SK-N-SH (cell line): ENCODE measurements at regions not wholly inside any gene's neighbourhood (a gene's known extent, or its start where the extent isn't known, plus 50 kb on each side); places are given as distances from the start of the nearest gene placed in this dataset.

ENCODE experiments used
- CTCF ChIA-PET: fragments of 300-600, 350-600 bp; formaldehyde crosslinking; extraction: SDS; loops from one replicate; lab custom pipeline; 2021; lab: Yijun Ruan, JAX
- POLR2A ChIA-PET: fragments of 350-600 bp; sonication (Branson Sonifier 250); formaldehyde crosslinking; extraction: SDS; loops from one replicate; lab custom pipeline; 2020; ENCODE audit warnings: antibody characterized with exemption, inconsistent platforms; lab: Yijun Ruan, JAX
- DNase-seq: peaks from one replicate; pipeline ENCODE4 v3.0.0; 2012
- H2AFZ ChIP-seq: fragments of 200-600 bp; sonication (generic); 2 replicates; pipeline ENCODE4 v1.8.1; 2016; ENCODE audit warnings: antibody characterized with exemption, mild to moderate bottlenecking, low read depth
- H3F3A ChIP-seq: fragments of 200-600 bp; sonication (generic); replicated peaks from 2 replicates; pipeline ENCODE3; 2016; ENCODE audit warnings: antibody characterized with exemption, mild to moderate bottlenecking; ENCODE audit not compliant: insufficient read depth
- H3K27ac ChIP-seq, 2 experiments: fragments of 200-500 bp in 1 of 2; fragments of 200-600 bp in 1 of 2; sonication (Bioruptor generic) in 1 of 2; sonication (generic), shearing (Covaris generic) in 1 of 2; 2 replicates each; pipeline versions ENCODE4 v1.5.1 to v1.6.1; 2014 to 2016; ENCODE audit warnings: low read depth in 2 of 2, inconsistent platforms in 1 of 2, low read length in 1 of 2, mild to moderate bottlenecking in 1 of 2, mixed read lengths in 1 of 2
- H3K27me3 ChIP-seq: fragments of 200-600 bp; sonication (generic), shearing (Covaris generic); 2 replicates; pipeline ENCODE4 v1.6.1; 2016; ENCODE audit warnings: mixed run types; ENCODE audit not compliant: insufficient read depth
- H3K36me3 ChIP-seq, 2 experiments: fragments of 200-500 bp in 1 of 2; fragments of 200-600 bp in 1 of 2; sonication (Bioruptor generic) in 1 of 2; sonication (generic) in 1 of 2; replicated peaks in 1 of 2; 2 replicates each; pipeline versions ENCODE3 to v1.5.1; 2014 to 2016; ENCODE audit warnings: low read length in 1 of 2, mild to moderate bottlenecking in 1 of 2; ENCODE audit not compliant: insufficient read depth in 2 of 2, control insufficient read depth in 1 of 2
- H3K4me1 ChIP-seq, 2 experiments: fragments of 200-500 bp in 1 of 2; fragments of 200-600 bp in 1 of 2; sonication (Bioruptor generic) in 1 of 2; sonication (generic), shearing (Covaris generic) in 1 of 2; 2 replicates each; pipeline versions ENCODE4 v1.5.1 to v1.6.1; 2014 to 2016; ENCODE audit warnings: low read depth in 1 of 2, low read length in 1 of 2, mixed run types in 1 of 2; ENCODE audit not compliant: insufficient read depth in 2 of 2, control insufficient read depth in 1 of 2
- H3K4me2 ChIP-seq: fragments of 200-600 bp; sonication (generic), shearing (Covaris generic); 2 replicates; pipeline ENCODE4 v1.6.1; 2017; ENCODE audit warnings: mixed run types
- H3K4me3 ChIP-seq, 2 experiments: fragments of 200-500 bp in 1 of 2; fragments of 200-600 bp in 1 of 2; sonication (Bioruptor generic) in 1 of 2; sonication (generic), shearing (Covaris generic) in 1 of 2; 2 replicates each; pipeline versions ENCODE4 v1.5.1 to v1.8.1; 2014 to 2016; ENCODE audit warnings: low read depth in 2 of 2, inconsistent platforms in 1 of 2, low read length in 1 of 2, mild to moderate bottlenecking in 1 of 2, mixed read lengths in 1 of 2, moderate library complexity in 1 of 2
- H3K79me2 ChIP-seq: fragments of 200-600 bp; sonication (generic); 2 replicates; pipeline ENCODE4 v1.8.1; 2017; ENCODE audit warnings: mild to moderate bottlenecking; ENCODE audit not compliant: insufficient read depth
- H3K9ac ChIP-seq: fragments of 200-600 bp; sonication (generic); 2 replicates; pipeline ENCODE4 v1.6.1; 2017; ENCODE audit warnings: mixed run types
- H3K9me2 ChIP-seq: fragments of 200-600 bp; sonication (generic); 2 replicates; pipeline ENCODE4 v1.6.1; 2017; ENCODE audit warnings: mixed run types
- H3K9me3 ChIP-seq: fragments of 200-600 bp; sonication (generic); 2 replicates; pipeline ENCODE4 v1.6.1; 2017; ENCODE audit warnings: mixed run types, mild to moderate bottlenecking, moderate library complexity
- H4K20me1 ChIP-seq: fragments of 200-600 bp; sonication (generic); 2 replicates; pipeline ENCODE4 v1.6.1; 2017; ENCODE audit warnings: mild to moderate bottlenecking, mixed run types; ENCODE audit not compliant: insufficient read depth
- CHD2 ChIP-seq: fragments of 150-350 bp; IDR thresholded peaks from 2 replicates; pipeline ENCODE4 v1.6.1; 2018; ENCODE audit warnings: low read length; ENCODE audit not compliant: partially characterized antibody
- ELF1 ChIP-seq: IDR thresholded peaks from 2 replicates; pipeline ENCODE4 v1.4.0; 2012
- MXI1 ChIP-seq: IDR thresholded peaks from 2 replicates; pipeline ENCODE4 v1.6.1; 2012; ENCODE audit warnings: mild to moderate bottlenecking, low read depth, low read length, improper control_type of control experiment
- NFIC ChIP-seq: IDR thresholded peaks from 2 replicates; pipeline ENCODE4 v1.4.0; 2012; ENCODE audit warnings: borderline replicate concordance
- NRF1 ChIP-seq: IDR thresholded peaks from 2 replicates; pipeline ENCODE4 v1.6.1; 2012; ENCODE audit warnings: low read depth, mild to moderate bottlenecking, low read length
- PBX3 ChIP-seq: IDR thresholded peaks from 2 replicates; pipeline ENCODE4; 2012
- POLR2AphosphoS5 ChIP-seq: IDR thresholded peaks from 2 replicates; pipeline ENCODE4 v1.6.1; 2012; ENCODE audit warnings: low read depth, low read length
- REST ChIP-seq: IDR thresholded peaks from 2 replicates; pipeline ENCODE4 v1.6.1; 2012; ENCODE audit warnings: mild to moderate bottlenecking, low read depth, low read length, moderate library complexity
- TAF1 ChIP-seq: IDR thresholded peaks from 2 replicates; pipeline ENCODE4 v1.6.1; 2012; ENCODE audit warnings: low read depth, mild to moderate bottlenecking, low read length, moderate library complexity, borderline replicate concordance
- TEAD4 ChIP-seq: IDR thresholded peaks from 2 replicates; pipeline ENCODE4 v1.4.0; 2012; ENCODE audit warnings: mild to moderate bottlenecking, borderline replicate concordance; ENCODE audit not compliant: insufficient read depth
- WGBS: methylation state at CpG from one replicate; pipeline ENCODE4 v1.1.6; 2017; ENCODE audit warnings: low lambda C conversion rate; 5-methylcytosine and 5-hydroxymethylcytosine counted together

GRCh38 chr14:34012978-34013720, 62.3 kb upstream of the EGLN3 start:
- H4K20me1 ChIP-seq = no peaks in the 10 kb centered on the region
- no peak for TF ChIP-seq ELF1
- TF ChIP-seq NFIC = no peak
- TF ChIP-seq CHD2 = no peak
- no peak for TF ChIP-seq POLR2AphosphoS5
- no peak for TF ChIP-seq TEAD4
- TF ChIP-seq TAF1 = no peak
- no peak overlapping the region for H3K9ac ChIP-seq
- POLR2A ChIA-PET = no interaction called here
- H2AFZ ChIP-seq = no peak overlapping the region
- peaks cover 15% of the 10 kb centered on the region; the same call in 1 of the 2 replicates for H3K27me3 ChIP-seq
- CTCF ChIA-PET = interaction anchor here (0.8 kb wide), 1 partner anchor 86 kb away, joined by 3 read pairs; no protein-coding TSS in a partner anchor
- DNase-seq = no peak
- no peak overlapping the region for H3K27ac ChIP-seq
- H3F3A ChIP-seq = no peaks in the 10 kb centered on the region
- no peaks in the 10 kb centered on the region for H3K9me3 ChIP-seq
- no peaks in the 10 kb centered on the region for H3K9me2 ChIP-seq
- H3K36me3 ChIP-seq = no peaks in the 10 kb centered on the region
- no peaks in the 10 kb centered on the region for H3K79me2 ChIP-seq
- no peak overlapping the region for H3K4me2 ChIP-seq
- 74% methylated on average over 9 of the region's 9 CpGs for WGBS
- H3K4me3 ChIP-seq = no peak overlapping the region
- H3K4me1 ChIP-seq = no peaks in the 10 kb centered on the region

- no peak overlapping the region for H3K4me3 ChIP-seq
- H3K79me2 ChIP-seq = no peaks in the 10 kb centered on the region
- H3K27ac ChIP-seq = no peak overlapping the region
- H3K9ac ChIP-seq = no peak overlapping the region
- ChIA-PET CTCF (no interaction called here), POLR2A (no interaction called here)
- no peaks in the 10 kb centered on the region for H3K9me2 ChIP-seq
- H4K20me1 ChIP-seq = no peaks in the 10 kb centered on the region
- no peak for DNase-seq
- no peaks in the 10 kb centered on the region for H3F3A ChIP-seq
- H3K36me3 ChIP-seq = no peaks in the 10 kb centered on the region
- H3K9me3 ChIP-seq = no peaks in the 10 kb centered on the region
- H3K4me2 ChIP-seq = no peak overlapping the region
- no peaks in the 10 kb centered on the region for H3K4me1 ChIP-seq
- H2AFZ ChIP-seq = no peak overlapping the region
- WGBS = 66% methylated on average over 6 of the region's 6 CpGs
- TF ChIP-seq CHD2 (no peak), REST (no peak), NRF1 (no peak), PBX3 (no peak), MXI1 (no peak)
- H3K27me3 ChIP-seq = peaks cover 8% of the 10 kb centered on the region; the same call in 1 of the 2 replicates
These were observed 61.5 kb upstream of the EGLN3 start for GRCh38 chr14:34012369-34012768.
